ENCODE measurements at regions not wholly inside any gene's neighbourhood (a gene's known extent, or its start where the extent isn't known, plus 50 kb on each side); places are given as distances from the start of the nearest gene placed in this dataset.

DNA sequence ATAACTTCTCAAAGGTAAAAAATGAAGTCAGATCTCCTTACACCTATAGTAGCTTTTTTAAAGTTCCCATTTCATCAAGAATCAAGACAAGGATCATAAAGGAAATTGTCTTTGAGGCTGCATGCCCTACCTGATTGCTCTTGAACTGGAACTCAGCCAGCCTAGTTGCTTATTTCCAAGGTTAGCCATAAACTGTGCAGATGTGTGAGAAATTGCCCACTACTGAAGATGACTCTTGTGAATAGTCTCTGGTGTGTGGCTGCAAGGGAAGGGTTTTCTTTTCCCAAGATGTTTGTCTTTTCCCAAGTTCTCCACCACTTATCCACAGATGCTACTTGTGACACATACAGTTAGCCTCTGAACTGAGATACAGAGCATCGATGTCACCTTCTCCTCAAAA, 81.7 kb upstream of the DUSP10 start:
- TF ChIP-seq, protein P1, sequence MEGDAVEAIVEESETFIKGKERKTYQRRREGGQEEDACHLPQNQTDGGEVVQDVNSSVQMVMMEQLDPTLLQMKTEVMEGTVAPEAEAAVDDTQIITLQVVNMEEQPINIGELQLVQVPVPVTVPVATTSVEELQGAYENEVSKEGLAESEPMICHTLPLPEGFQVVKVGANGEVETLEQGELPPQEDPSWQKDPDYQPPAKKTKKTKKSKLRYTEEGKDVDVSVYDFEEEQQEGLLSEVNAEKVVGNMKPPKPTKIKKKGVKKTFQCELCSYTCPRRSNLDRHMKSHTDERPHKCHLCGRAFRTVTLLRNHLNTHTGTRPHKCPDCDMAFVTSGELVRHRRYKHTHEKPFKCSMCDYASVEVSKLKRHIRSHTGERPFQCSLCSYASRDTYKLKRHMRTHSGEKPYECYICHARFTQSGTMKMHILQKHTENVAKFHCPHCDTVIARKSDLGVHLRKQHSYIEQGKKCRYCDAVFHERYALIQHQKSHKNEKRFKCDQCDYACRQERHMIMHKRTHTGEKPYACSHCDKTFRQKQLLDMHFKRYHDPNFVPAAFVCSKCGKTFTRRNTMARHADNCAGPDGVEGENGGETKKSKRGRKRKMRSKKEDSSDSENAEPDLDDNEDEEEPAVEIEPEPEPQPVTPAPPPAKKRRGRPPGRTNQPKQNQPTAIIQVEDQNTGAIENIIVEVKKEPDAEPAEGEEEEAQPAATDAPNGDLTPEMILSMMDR (IDR thresholded peaks at IDR 0.05), result no peak
- TF ChIP-seq POLR2A (IDR thresholded peaks at IDR 0.05), result no peak
- TF ChIP-seq POLR2AphosphoS5 (IDR thresholded peaks at IDR 0.05), result no peak

All from prostate gland (tissue), 2 donors.